GM21528 (cell line): ENCODE measurements at regions not wholly inside any gene's neighbourhood (a gene's known extent, or its start where the extent isn't known, plus 50 kb on each side); places are given as distances from the start of the nearest gene placed in this dataset.

Experiments used
- ATAC-seq: cut with Tn5 transposase; IDR thresholded peaks from one replicate; pipeline ENCODE4 v1.9.1; 2021; ENCODE audit warnings: mild to moderate bottlenecking, moderate library complexity; ENCODE audit not compliant: unreplicated experiment, low FRiP score

GRCh38 chr14:83780321-83780720 lies 1749.6 kb upstream of the FLRT2 start:
- no peak for ATAC-seq

- no peak for ATAC-seq
These were observed 1731.5 kb upstream of the FLRT2 start for GRCh38 chr14:83798421-83798820.

GRCh38 chr14:83799233-83799632 lies 1730.7 kb upstream of the FLRT2 start:
- no peak for ATAC-seq

GRCh38 chr14:83814896-83815295 lies 1715.0 kb upstream of the FLRT2 start:
- ATAC-seq = no peak

- no peak for ATAC-seq
These were observed 1713.2 kb upstream of the FLRT2 start for GRCh38 chr14:83816761-83817160.

- ATAC-seq = no peak
These were observed 1704.1 kb upstream of the FLRT2 start for GRCh38 chr14:83825843-83826242.

GRCh38 chr14:83826838-83827237 lies 1703.1 kb upstream of the FLRT2 start:
- ATAC-seq = no peak

GRCh38 chr14:83827383-83827782 lies 1702.6 kb upstream of the FLRT2 start:
- ATAC-seq = no peak

- no peak for ATAC-seq
These were observed 1701.5 kb upstream of the FLRT2 start for GRCh38 chr14:83828406-83828805.

- ATAC-seq = no peak
These were observed 1699.6 kb upstream of the FLRT2 start for GRCh38 chr14:83830316-83830715.

- ATAC-seq = no peak
These were observed 1691.7 kb upstream of the FLRT2 start for GRCh38 chr14:83838226-83838625.

GRCh38 chr14:83842547-83842946 lies 1687.4 kb upstream of the FLRT2 start:
- ATAC-seq = no peak

- no peak for ATAC-seq
These were observed 1682.8 kb upstream of the FLRT2 start for GRCh38 chr14:83847102-83847501.

- ATAC-seq = no peak
These were observed 1679.9 kb upstream of the FLRT2 start for GRCh38 chr14:83850092-83850491.

GRCh38 chr14:83856334-83856733 lies 1673.6 kb upstream of the FLRT2 start:
- ATAC-seq = no peak

GRCh38 chr14:83860631-83861155 lies 1669.3 kb upstream of the FLRT2 start:
- no peak for ATAC-seq

GRCh38 chr14:83863042-83863774 lies 1666.7 kb upstream of the FLRT2 start:
- no peak for ATAC-seq

- ATAC-seq = no peak
These were observed 1665.8 kb upstream of the FLRT2 start for GRCh38 chr14:83864106-83864505.

- ATAC-seq = no peak
These were observed 1662.2 kb upstream of the FLRT2 start for GRCh38 chr14:83867566-83868225.

- no peak for ATAC-seq
These were observed 1659.2 kb upstream of the FLRT2 start for GRCh38 chr14:83870546-83871270.

- ATAC-seq = no peak
These were observed 1656.3 kb upstream of the FLRT2 start for GRCh38 chr14:83873669-83874068.
